GM21619 (cell line): ENCODE measurements at regions not wholly inside any gene's neighbourhood (a gene's known extent, or its start where the extent isn't known, plus 50 kb on each side); places are given as distances from the start of the nearest gene placed in this dataset.
"Not testable (repeated sequence)": the region's sequence is repeated elsewhere in the genome, so short reads cannot be mapped to it uniquely, and the experiment has no call there.

Experiments
- ATAC-seq: cut with Tn5 transposase; IDR thresholded peaks from one replicate; pipeline ENCODE4 v1.9.1; 2021; ENCODE audit not compliant: unreplicated experiment

- ATAC-seq = no peak
Measured at GRCh38 chr1:197985351-197985750, 68.2 kb downstream of the LHX9 start.

- ATAC-seq = no peak
Measured at GRCh38 chr1:197986817-197987216, 69.6 kb downstream of the LHX9 start.

- no peak for ATAC-seq
Measured at GRCh38 chr1:197987294-197987693, 70.1 kb downstream of the LHX9 start.

GRCh38 chr1:197988581-197988980 is 71.4 kb downstream of the LHX9 start:
- ATAC-seq = not testable (repeated sequence)

- no peak for ATAC-seq
Measured at GRCh38 chr1:197989058-197989457, 71.9 kb downstream of the LHX9 start.

GRCh38 chr1:197991594-197991993 is 74.4 kb downstream of the LHX9 start:
- no peak for ATAC-seq

- no peak for ATAC-seq
Measured at GRCh38 chr1:197994907-197995407, 77.8 kb downstream of the LHX9 start.

GRCh38 chr1:197995408-197996258 is 78.5 kb downstream of the LHX9 start:
- no peak for ATAC-seq

GRCh38 chr1:197996259-197996512 is 79.0 kb downstream of the LHX9 start:
- not testable (repeated sequence) for ATAC-seq

- no peak for ATAC-seq
Measured at GRCh38 chr1:197998110-197998509, 80.9 kb downstream of the LHX9 start.

GRCh38 chr1:198001776-198002408 is 84.7 kb downstream of the LHX9 start:
- ATAC-seq = no peak

GRCh38 chr1:198003468-198003867 is 86.3 kb downstream of the LHX9 start:
- no peak for ATAC-seq

- ATAC-seq = no peak
Measured at GRCh38 chr1:198007011-198007410, 89.8 kb downstream of the LHX9 start.

- ATAC-seq = no peak
Measured at GRCh38 chr1:198007687-198008607, 90.8 kb downstream of the LHX9 start.

GRCh38 chr1:198014355-198014754 is 97.2 kb downstream of the LHX9 start:
- no peak for ATAC-seq

- ATAC-seq = no peak
Measured at GRCh38 chr1:198015309-198015708, 98.1 kb downstream of the LHX9 start.

- no peak for ATAC-seq
Measured at GRCh38 chr1:198018529-198018928, 101.4 kb downstream of the LHX9 start.

GRCh38 chr1:198019126-198019525 is 102.0 kb downstream of the LHX9 start:
- no peak for ATAC-seq

GRCh38 chr1:198024336-198024735 is 107.2 kb downstream of the LHX9 start:
- no peak for ATAC-seq

- ATAC-seq = no peak
Measured at GRCh38 chr1:198024782-198025181, 107.6 kb downstream of the LHX9 start.

GRCh38 chr1:198030682-198031081 is 113.5 kb downstream of the LHX9 start:
- ATAC-seq = no peak
